GM12878 (cell line): ENCODE measurements at regions not wholly inside any gene's neighbourhood (a gene's known extent, or its start where the extent isn't known, plus 50 kb on each side); places are given as distances from the start of the nearest gene placed in this dataset.

Source experiments
- ATAC-seq: fragments of 200-7000 bp; cut with Tn5 transposase; 3 replicates; pipeline ENCODE4 v1.9.1; 2020; ENCODE audit warnings: mild to moderate bottlenecking, moderate library complexity
- BruUV-seq: library from RNA; stranded (reverse); fragments of 400-500 nt; replicated peaks from 2 replicates; lab custom pipeline; 2021; lab: Mats Ljungman, UMichigan
- CTCF ChIA-PET: fragments of 300-600 bp; sonication (Branson Sonifier 250); formaldehyde crosslinking; extraction: SDS; loops from one replicate; lab custom pipeline; 2021; ENCODE audit warnings: inconsistent platforms; lab: Yijun Ruan, JAX
- POLR2A ChIA-PET: fragments of 350-600 bp; formaldehyde crosslinking; extraction: SDS; loops from one replicate; lab custom pipeline; 2021; ENCODE audit warnings: inconsistent platforms; lab: Charles Lee
- RAD21 ChIA-PET: fragments of 300-600 bp; sonication (Branson Sonifier 250); formaldehyde crosslinking; loops from one replicate; lab custom pipeline; 2023; ENCODE audit warnings: antibody characterized with exemption; ENCODE audit not compliant: unreplicated experiment; lab: Charles Lee
- SMC1A ChIA-PET: fragments of 300-600 bp; sonication (Branson Sonifier 250); formaldehyde crosslinking; loops from one replicate; lab custom pipeline; 2023; ENCODE audit not compliant: unreplicated experiment, uncharacterized antibody; lab: Charles Lee
- DNase-seq: peaks from one replicate; pipeline ENCODE4 v3.0.0-alpha.2; 2011; ENCODE audit warnings: low read depth, low spot score
- FAIRE-seq: peaks from 3 replicates; lab custom pipeline; 2011; peaks lifted over from hg19 to GRCh38; lab: Jason Lieb, UNC
- H2AFZ ChIP-seq: 2 replicates; pipeline ENCODE4 v1.6.0; 2011; ENCODE audit warnings: low read depth, low read length, control low read depth; ENCODE audit not compliant: control insufficient read depth
- H3K27ac ChIP-seq: 2 replicates; pipeline ENCODE4 v1.5.1; 2011; ENCODE audit warnings: control low read depth; ENCODE audit not compliant: control insufficient read depth, insufficient read depth
- H3K27me3 ChIP-seq, 2 experiments: replicated peaks in 1 of 2; 2 replicates each; pipeline versions ENCODE4 v1.6.0 to v1.6.1; 2011; ENCODE audit warnings: low read length in 1 of 2; ENCODE audit not compliant: control insufficient read depth in 2 of 2, insufficient read depth in 2 of 2
- H3K36me3 ChIP-seq, 2 experiments: 2 replicates each; pipeline ENCODE4 v1.5.1; 2011; ENCODE audit warnings: low read length in 1 of 2; ENCODE audit not compliant: control insufficient read depth in 2 of 2, insufficient read depth in 2 of 2
- H3K4me1 ChIP-seq: 2 replicates; pipeline ENCODE4 v1.6.1; 2011; ENCODE audit warnings: mild to moderate bottlenecking, low read length, moderate library complexity, mixed read lengths; ENCODE audit not compliant: control insufficient read depth, insufficient read depth
- H3K4me2 ChIP-seq: 2 replicates; pipeline ENCODE4 v1.6.0; 2011; ENCODE audit warnings: control low read depth; ENCODE audit not compliant: control insufficient read depth, insufficient read depth
- H3K4me3 ChIP-seq: fragments of 200-600 bp; sonication (generic); 2 replicates; pipeline ENCODE4 v1.5.1; 2016
- H3K79me2 ChIP-seq: 2 replicates; pipeline ENCODE4 v1.6.0; 2011; ENCODE audit warnings: low read length; ENCODE audit not compliant: control insufficient read depth, insufficient read depth
- H3K9ac ChIP-seq: 2 replicates; pipeline ENCODE4 v1.8.0; 2011; ENCODE audit warnings: low read length, control low read depth, mixed read lengths; ENCODE audit not compliant: control insufficient read depth, insufficient read depth
- H3K9me3 ChIP-seq: replicated peaks from 3 replicates; pipeline ENCODE4 v1.5.1; 2011; ENCODE audit warnings: mild to moderate bottlenecking, low read length; ENCODE audit not compliant: control insufficient read depth, insufficient read depth
- H4K20me1 ChIP-seq: 2 replicates; pipeline ENCODE4 v1.6.0; 2011; ENCODE audit not compliant: control insufficient read depth, insufficient read depth
- FOXM1 ChIP-seq: IDR thresholded peaks from 2 replicates; pipeline ENCODE4 v1.6.1; 2012; ENCODE audit warnings: low read depth, mild to moderate bottlenecking, inconsistent platforms, low read length, moderate library complexity
- IKZF1 ChIP-seq: fragments of 450-650 bp; conservative IDR thresholded peaks from 2 replicates; pipeline ENCODE4 v1.6.1; 2017; ENCODE audit warnings: antibody characterized with exemption, mild to moderate bottlenecking
- IKZF2 ChIP-seq, 2 experiments: fragments of 450-650 bp; IDR thresholded peaks; 2 replicates each; pipeline ENCODE4 v1.6.1; 2017; ENCODE audit warnings: mild to moderate bottlenecking in 2 of 2, moderate library complexity in 2 of 2
- KDM1A ChIP-seq: fragments of 200-600 bp; sonication (generic); IDR thresholded peaks from 2 replicates; pipeline ENCODE4 v1.6.1; 2016; ENCODE audit warnings: borderline replicate concordance
- PAX8 ChIP-seq: fragments of 450-650 bp; IDR thresholded peaks from 2 replicates; pipeline ENCODE4 v1.6.1; 2017; ENCODE audit warnings: mild to moderate bottlenecking, moderate library complexity
- RUNX3 ChIP-seq: IDR thresholded peaks from 2 replicates; pipeline ENCODE4 v1.6.1; 2012; ENCODE audit warnings: low read length, inconsistent platforms
- SMARCA5 ChIP-seq: fragments of 450-650 bp; IDR thresholded peaks from 2 replicates; pipeline ENCODE4 v1.6.1; 2017; ENCODE audit warnings: mild to moderate bottlenecking
- SREBF1 ChIP-seq: IDR thresholded peaks from 2 replicates; pipeline ENCODE4 v1.6.1; 2012; ENCODE audit warnings: mild to moderate bottlenecking, low read length
- STAT1 ChIP-seq: fragments of 450-650 bp; conservative IDR thresholded peaks from 2 replicates; pipeline ENCODE4 v1.6.1; 2014; ENCODE audit warnings: antibody characterized with exemption, mild to moderate bottlenecking
- TCF7 ChIP-seq: IDR thresholded peaks from 2 replicates; pipeline ENCODE4 v1.6.1; 2014; ENCODE audit warnings: antibody characterized with exemption, borderline replicate concordance
- WRNIP1 ChIP-seq: IDR thresholded peaks from 2 replicates; pipeline ENCODE4 v1.6.1; 2011; ENCODE audit warnings: low read depth, low read length, improper control_type of control experiment, borderline replicate concordance
- ZNF217 ChIP-seq: fragments of 450-650 bp; IDR thresholded peaks from 2 replicates; pipeline ENCODE4 v1.6.1; 2017; ENCODE audit warnings: antibody characterized with exemption, mild to moderate bottlenecking
- ZNF24 ChIP-seq: fragments of 450-650 bp; IDR thresholded peaks from 2 replicates; pipeline ENCODE4 v1.6.1; 2017; ENCODE audit warnings: antibody characterized with exemption, mild to moderate bottlenecking
- ZNF687 ChIP-seq: fragments of 450-650 bp; IDR thresholded peaks from 2 replicates; pipeline ENCODE4 v1.6.1; 2017; ENCODE audit warnings: mild to moderate bottlenecking, moderate library complexity
- WGBS: methylation state at CpG from one replicate; pipeline ENCODE4 v1.1.6; 2016; ENCODE audit warnings: low lambda C conversion rate; ENCODE audit not compliant: insufficient replicate concordance, insufficient coverage; ENCODE audit errors: missing lambda C conversion rate; 5-methylcytosine and 5-hydroxymethylcytosine counted together
- in situ Hi-C: fragments of 300-500 bp; cut with MboI; formaldehyde crosslinking; loops from 9 replicates; pipeline ENCODE4 v1.14.3; 2018; ENCODE audit warnings: mixed read lengths
- intact Hi-C: fragments of 100-400 bp; cut with micrococcal nuclease; formaldehyde crosslinking; loops from one replicate; pipeline ENCODE4 v1.14.2; 2022; ENCODE audit not compliant: unreplicated experiment
- TF ChIP-seq, protein P1 (sequence below): fragments of 450-650 bp; formaldehyde crosslinking; IDR thresholded peaks from 2 replicates; pipeline ENCODE4 v1.4.0; 2022; ENCODE audit warnings: mild to moderate bottlenecking, moderate library complexity
- TF ChIP-seq, protein P2 (sequence below): fragments of 450-650 bp; formaldehyde crosslinking; IDR thresholded peaks from 2 replicates; pipeline ENCODE4 v1.5.0; 2022; ENCODE audit warnings: mild to moderate bottlenecking, missing genetic modification characterization

DNA sequence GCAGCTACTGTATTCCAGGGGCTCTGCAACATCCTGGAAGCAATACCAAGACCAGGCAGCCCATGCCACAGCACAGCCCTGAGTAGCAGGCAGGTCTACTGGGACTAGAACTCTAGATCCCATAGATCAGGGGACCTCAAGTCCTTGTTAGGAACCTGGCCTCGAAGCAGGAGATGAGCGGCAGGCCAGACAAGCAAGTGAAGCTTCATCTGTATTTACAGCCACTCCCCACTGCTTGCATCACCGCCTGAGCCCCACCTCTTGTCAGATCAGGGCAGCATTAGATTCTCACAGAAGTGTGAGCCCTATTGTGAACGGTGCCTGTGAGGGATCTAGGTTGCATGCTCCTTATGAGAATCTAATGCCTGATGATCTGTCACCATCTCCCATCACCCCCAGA is 295.7 kb upstream of the TNRC6C start:
- in situ Hi-C loops = no loop called here
- no peak overlapping the region for H3K4me2 ChIP-seq
- no peaks in the 10 kb centered on the region for H3K79me2 ChIP-seq
- no peak overlapping the region for H3K4me3 ChIP-seq
- no peaks in the 10 kb centered on the region for H3K4me1 ChIP-seq
- intact Hi-C loops = no loop called here
- ATAC-seq (no peak), FAIRE-seq (no peak), DNase-seq (no peak)
- no peak overlapping the region for H3K27ac ChIP-seq
- ChIA-PET CTCF (no interaction called here), RAD21 (no interaction called here), POLR2A (no interaction called here), SMC1A (no interaction called here)
- no peaks in the 10 kb centered on the region for H3K36me3 ChIP-seq
- no peak overlapping the region for H2AFZ ChIP-seq
- no peak overlapping the region for H3K9ac ChIP-seq
- WGBS = 31% methylated on average over 4 of the region's 4 CpGs
- no peaks in the 10 kb centered on the region; the same call in 2 of the 3 replicates for H3K9me3 ChIP-seq
- H4K20me1 ChIP-seq = no peaks in the 10 kb centered on the region
- H3K27me3 ChIP-seq = peaks cover 0 to 1% of the 10 kb centered on the region in 2 experiments; a peak in 2 of 4 replicates
- BruUV-seq = no TSS peak
- TF ChIP-seq STAT1 = no peak
- no peak for TF ChIP-seq FOXM1
- no peak for TF ChIP-seq TCF7
- no peak for TF ChIP-seq PAX8
- TF ChIP-seq, protein P1, sequence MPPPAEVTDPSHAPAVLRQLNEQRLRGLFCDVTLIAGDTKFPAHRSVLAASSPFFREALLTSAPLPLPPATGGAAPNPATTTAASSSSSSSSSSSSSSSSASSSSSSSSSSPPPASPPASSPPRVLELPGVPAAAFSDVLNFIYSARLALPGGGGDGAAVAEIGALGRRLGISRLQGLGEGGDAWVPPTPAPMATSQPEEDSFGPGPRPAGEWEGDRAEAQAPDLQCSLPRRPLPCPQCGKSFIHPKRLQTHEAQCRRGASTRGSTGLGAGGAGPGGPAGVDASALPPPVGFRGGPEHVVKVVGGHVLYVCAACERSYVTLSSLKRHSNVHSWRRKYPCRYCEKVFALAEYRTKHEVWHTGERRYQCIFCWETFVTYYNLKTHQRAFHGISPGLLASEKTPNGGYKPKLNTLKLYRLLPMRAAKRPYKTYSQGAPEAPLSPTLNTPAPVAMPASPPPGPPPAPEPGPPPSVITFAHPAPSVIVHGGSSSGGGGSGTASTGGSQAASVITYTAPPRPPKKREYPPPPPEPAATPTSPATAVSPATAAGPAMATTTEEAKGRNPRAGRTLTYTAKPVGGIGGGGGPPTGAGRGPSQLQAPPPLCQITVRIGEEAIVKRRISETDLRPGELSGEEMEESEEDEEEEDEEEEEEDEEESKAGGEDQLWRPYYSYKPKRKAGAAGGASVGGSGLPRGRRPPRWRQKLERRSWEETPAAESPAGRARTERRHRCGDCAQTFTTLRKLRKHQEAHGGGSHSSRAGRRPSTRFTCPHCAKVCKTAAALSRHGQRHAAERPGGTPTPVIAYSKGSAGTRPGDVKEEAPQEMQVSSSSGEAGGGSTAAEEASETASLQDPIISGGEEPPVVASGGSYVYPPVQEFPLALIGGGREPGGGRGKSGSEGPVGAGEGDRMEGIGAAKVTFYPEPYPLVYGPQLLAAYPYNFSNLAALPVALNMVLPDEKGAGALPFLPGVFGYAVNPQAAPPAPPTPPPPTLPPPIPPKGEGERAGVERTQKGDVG (CRISPR knock-in tag) = no peak
- TF ChIP-seq IKZF1 = no peak
- TF ChIP-seq KDM1A = no peak
- no peak for TF ChIP-seq SMARCA5
- no peak for TF ChIP-seq RUNX3
- TF ChIP-seq ZNF687 = no peak
- no peak for TF ChIP-seq ZNF217
- TF ChIP-seq, protein P2, sequence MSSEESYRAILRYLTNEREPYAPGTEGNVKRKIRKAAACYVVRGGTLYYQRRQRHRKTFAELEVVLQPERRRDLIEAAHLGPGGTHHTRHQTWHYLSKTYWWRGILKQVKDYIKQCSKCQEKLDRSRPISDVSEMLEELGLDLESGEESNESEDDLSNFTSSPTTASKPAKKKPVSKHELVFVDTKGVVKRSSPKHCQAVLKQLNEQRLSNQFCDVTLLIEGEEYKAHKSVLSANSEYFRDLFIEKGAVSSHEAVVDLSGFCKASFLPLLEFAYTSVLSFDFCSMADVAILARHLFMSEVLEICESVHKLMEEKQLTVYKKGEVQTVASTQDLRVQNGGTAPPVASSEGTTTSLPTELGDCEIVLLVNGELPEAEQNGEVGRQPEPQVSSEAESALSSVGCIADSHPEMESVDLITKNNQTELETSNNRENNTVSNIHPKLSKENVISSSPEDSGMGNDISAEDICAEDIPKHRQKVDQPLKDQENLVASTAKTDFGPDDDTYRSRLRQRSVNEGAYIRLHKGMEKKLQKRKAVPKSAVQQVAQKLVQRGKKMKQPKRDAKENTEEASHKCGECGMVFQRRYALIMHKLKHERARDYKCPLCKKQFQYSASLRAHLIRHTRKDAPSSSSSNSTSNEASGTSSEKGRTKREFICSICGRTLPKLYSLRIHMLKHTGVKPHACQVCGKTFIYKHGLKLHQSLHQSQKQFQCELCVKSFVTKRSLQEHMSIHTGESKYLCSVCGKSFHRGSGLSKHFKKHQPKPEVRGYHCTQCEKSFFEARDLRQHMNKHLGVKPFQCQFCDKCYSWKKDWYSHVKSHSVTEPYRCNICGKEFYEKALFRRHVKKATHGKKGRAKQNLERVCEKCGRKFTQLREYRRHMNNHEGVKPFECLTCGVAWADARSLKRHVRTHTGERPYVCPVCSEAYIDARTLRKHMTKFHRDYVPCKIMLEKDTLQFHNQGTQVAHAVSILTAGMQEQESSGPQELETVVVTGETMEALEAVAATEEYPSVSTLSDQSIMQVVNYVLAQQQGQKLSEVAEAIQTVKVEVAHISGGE (CRISPR knock-in tag) = no peak
- TF ChIP-seq IKZF2 (IDR thresholded peaks at IDR 0.05) = no peak
- no peak for TF ChIP-seq ZNF24
- no peak for TF ChIP-seq SREBF1
- TF ChIP-seq WRNIP1 = no peak
